ENCODE measurements at regions not wholly inside any gene's neighbourhood (a gene's known extent, or its start where the extent isn't known, plus 50 kb on each side); places are given as distances from the start of the nearest gene placed in this dataset.
A peak's percentile ranks its signal among the peaks of the same experiment; 100 is the strongest.

DNA sequence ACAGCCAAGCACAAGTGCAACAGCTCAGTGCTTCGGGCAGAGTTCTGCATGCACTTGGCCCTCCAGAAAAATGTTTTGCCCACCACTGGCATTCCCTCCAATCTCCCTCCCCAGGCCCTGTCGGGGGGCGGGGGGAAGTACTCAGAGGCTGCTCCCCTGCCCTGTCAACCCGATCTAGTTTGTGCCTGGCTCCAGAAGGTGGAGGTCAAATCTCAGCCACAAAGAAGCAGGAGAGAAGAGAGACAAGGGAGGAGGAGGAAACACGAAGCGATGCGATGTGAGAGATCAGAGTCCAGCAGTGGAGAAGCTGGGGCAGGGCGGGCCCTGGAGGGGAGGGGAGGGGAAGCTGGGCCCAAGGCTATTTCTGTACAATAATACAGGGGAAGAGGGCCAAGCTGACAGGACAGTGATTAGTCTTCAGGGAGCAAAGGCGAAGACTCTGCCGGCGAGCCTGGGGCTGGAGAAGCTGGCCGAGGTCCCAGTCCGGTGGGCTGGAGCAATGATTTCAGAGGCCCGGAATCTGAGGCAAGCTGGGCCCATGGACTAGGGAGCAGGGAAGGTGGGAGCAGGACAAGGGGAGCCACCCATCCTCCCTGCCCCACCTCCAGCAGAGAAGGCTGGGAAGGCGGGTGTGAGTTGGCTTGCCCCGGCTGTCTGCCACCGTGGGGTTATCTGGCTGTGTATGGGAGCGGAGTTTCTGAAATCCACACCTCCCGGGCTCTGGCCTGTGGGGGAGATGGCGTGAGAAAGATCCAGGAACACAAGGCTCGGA, 167.1 kb downstream of the EFNB1 start:
- DNase-seq, result peak; percentile 66 to 73
- peak overlapping the region; percentile 22 to 81 (median 77) for H3K27ac ChIP-seq
- 6 to 11% methylated on average over 17 to 21 of the region's 21 CpGs for WGBS, 2 donors
- peaks cover 0 to 12% (median 0%) of the 10 kb centered on the region in 7 donors for H3K27me3 ChIP-seq
- TF ChIP-seq, protein P1, sequence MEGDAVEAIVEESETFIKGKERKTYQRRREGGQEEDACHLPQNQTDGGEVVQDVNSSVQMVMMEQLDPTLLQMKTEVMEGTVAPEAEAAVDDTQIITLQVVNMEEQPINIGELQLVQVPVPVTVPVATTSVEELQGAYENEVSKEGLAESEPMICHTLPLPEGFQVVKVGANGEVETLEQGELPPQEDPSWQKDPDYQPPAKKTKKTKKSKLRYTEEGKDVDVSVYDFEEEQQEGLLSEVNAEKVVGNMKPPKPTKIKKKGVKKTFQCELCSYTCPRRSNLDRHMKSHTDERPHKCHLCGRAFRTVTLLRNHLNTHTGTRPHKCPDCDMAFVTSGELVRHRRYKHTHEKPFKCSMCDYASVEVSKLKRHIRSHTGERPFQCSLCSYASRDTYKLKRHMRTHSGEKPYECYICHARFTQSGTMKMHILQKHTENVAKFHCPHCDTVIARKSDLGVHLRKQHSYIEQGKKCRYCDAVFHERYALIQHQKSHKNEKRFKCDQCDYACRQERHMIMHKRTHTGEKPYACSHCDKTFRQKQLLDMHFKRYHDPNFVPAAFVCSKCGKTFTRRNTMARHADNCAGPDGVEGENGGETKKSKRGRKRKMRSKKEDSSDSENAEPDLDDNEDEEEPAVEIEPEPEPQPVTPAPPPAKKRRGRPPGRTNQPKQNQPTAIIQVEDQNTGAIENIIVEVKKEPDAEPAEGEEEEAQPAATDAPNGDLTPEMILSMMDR (IDR thresholded peaks at IDR 0.05), result no peak
- H3K4me3 ChIP-seq, result peak overlapping the region in 6 of 10 donors; percentile 6 to 29 (median 18)
- no peaks in the 10 kb centered on the region for H3K9me3 ChIP-seq
- peaks cover 3 to 59% (median 29%) of the 10 kb centered on the region in 9 donors for H3K4me1 ChIP-seq
- peak; percentile 81 to 94 (median 90) for ATAC-seq
- intact Hi-C loops (cut with DNase I), result loop anchor here in 5 of 10 donors (2.0 to 10.0 kb wide), 9 partner anchors 57 to 171 kb away; partner anchors contain the start of gene EFNB1 (in 2 of the 5)
- no peaks in the 10 kb centered on the region for H3K36me3 ChIP-seq

GRCh38 chrX:68995386-68995779, 166.6 kb downstream of the EFNB1 start:
- intact Hi-C loops (cut with DNase I), result loop anchor here in 5 of 10 donors (5.0 to 10.0 kb wide), 7 partner anchors 58 to 171 kb away; partner anchors contain the start of gene EFNB1 (in 1 of the 5)
- DNase-seq, result no peak
- Histone ChIP-seq H3K9me3 (no peaks in the 10 kb centered on the region), H3K36me3 (no peaks in the 10 kb centered on the region), H3K27me3 (peaks cover 0 to 10% (median 0%) of the 10 kb centered on the region in 7 donors), H3K4me3 (peak overlapping the region in 3 of 10 donors; percentile 14 to 29 (median 19)), H3K4me1 (peaks cover 3 to 63% (median 32%) of the 10 kb centered on the region in 9 donors), H3K27ac (peak overlapping the region in 9 of 10 donors; percentile 56 to 81 (median 77))
- WGBS, 2 donors, result 37 to 44% methylated on average over 3 of the region's 3 CpGs
- TF ChIP-seq, protein P1 (IDR thresholded peaks at IDR 0.05), result no peak
- peak in 3 of 8 donors; percentile 24 to 44 (median 27) for ATAC-seq

- WGBS, 2 donors, result 80 to 94% methylated on average over 2 of the region's 2 CpGs
- TF ChIP-seq, protein P1 (IDR thresholded peaks at IDR 0.05), result no peak
- Histone ChIP-seq H3K36me3 (no peaks in the 10 kb centered on the region), H3K27me3 (peaks cover 0 to 5% (median 0%) of the 10 kb centered on the region in 7 donors), H3K27ac (peak overlapping the region in 6 of 10 donors; percentile 56 to 81 (median 78)), H3K9me3 (no peaks in the 10 kb centered on the region), H3K4me3 (no peak overlapping the region), H3K4me1 (peaks cover 3 to 68% (median 37%) of the 10 kb centered on the region in 9 donors)
- intact Hi-C loops (cut with DNase I), result loop anchor here in 5 of 10 donors (5.0 to 10.0 kb wide), 7 partner anchors 58 to 170 kb away; partner anchors contain the start of gene EFNB1 (in 1 of the 5)
- ATAC-seq (no peak), DNase-seq (no peak)
These were observed 166.1 kb downstream of the EFNB1 start for GRCh38 chrX:68994891-68995255.

DNA sequence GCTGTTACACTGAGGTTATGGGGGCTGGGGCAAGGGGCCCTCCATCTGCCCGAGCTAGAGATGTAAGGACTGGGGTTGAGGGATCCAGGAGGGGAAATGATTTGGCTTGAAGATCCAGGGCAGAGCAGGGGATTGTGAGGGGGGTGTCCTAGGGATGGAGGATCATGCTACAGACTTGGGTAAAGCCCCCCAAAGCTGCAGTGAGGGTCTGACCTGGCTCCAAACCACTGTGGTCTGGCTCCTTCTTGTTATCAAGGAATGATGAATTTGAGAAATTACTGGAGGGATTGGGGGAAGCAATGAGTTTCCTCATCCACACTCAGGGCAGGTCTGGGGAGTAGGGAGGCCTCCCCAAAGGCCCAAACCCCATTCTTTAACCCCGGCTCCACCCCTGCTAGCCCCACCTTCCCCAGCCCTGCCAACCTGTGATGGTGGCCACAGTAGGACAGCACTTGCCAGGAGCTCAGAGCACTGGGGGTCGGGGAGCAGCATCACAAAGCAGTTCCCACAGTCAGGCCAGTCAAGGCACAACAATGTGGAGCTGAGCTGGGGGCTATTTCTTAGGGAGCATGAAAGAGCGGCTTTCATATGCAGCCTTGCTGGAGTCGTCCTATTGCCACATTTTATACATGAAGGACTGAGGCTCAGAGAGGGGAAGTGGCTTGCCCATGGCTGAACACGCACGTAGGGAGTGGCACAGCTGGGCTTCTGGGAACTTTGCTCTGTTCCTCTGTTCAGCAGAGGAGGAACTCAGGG, 165.5 kb downstream of the EFNB1 start:
- no peaks in the 10 kb centered on the region for H3K36me3 ChIP-seq
- DNase-seq (no peak), ATAC-seq (no peak)
- peaks cover 3 to 70% (median 42%) of the 10 kb centered on the region in 9 donors for H3K4me1 ChIP-seq
- no peak overlapping the region for H3K4me3 ChIP-seq
- H3K9me3 ChIP-seq, result no peaks in the 10 kb centered on the region
- WGBS, 2 donors, result 86 to 87% methylated on average over 7 of the region's 7 CpGs
- intact Hi-C loops (cut with DNase I), result loop anchor here in 4 of 10 donors (10.0 kb wide), 4 partner anchors 60 to 170 kb away; partner anchors contain the start of gene EFNB1 (in 1 of the 4)
- H3K27ac ChIP-seq, result no peak overlapping the region
- TF ChIP-seq, protein P1 (IDR thresholded peaks at IDR 0.05), result no peak
- no peaks in the 10 kb centered on the region for H3K27me3 ChIP-seq

Measured in heart right ventricle (tissue), 16 donors.